K562 (cell line): ENCODE measurements at regions not wholly inside any gene's neighbourhood (a gene's known extent, or its start where the extent isn't known, plus 50 kb on each side); places are given as distances from the start of the nearest gene placed in this dataset.

Source experiments
- ATF1 ChIP-seq, 2 experiments: fragments of 450-650 bp in 1 of 2; IDR thresholded peaks; 2 replicates each; pipeline ENCODE4 v1.6.1; 2016; ENCODE audit warnings: missing compliant biosample characterization in 1 of 2, missing genetic modification characterization in 1 of 2
- BRCA1 ChIP-seq, 2 experiments: fragments of 450-650 bp in 1 of 2; sonication (generic) in 1 of 2; formaldehyde crosslinking in 1 of 2; IDR thresholded peaks; 2 replicates each; pipeline versions ENCODE4 v1.5.0 to v1.6.1; 2017 to 2020; ENCODE audit warnings: mild to moderate bottlenecking in 1 of 2, missing genetic modification reagents in 1 of 2
- C11orf30 ChIP-seq: fragments of 450-650 bp; IDR thresholded peaks from 2 replicates; pipeline ENCODE4 v1.6.1; 2016; ENCODE audit warnings: low read depth, mild to moderate bottlenecking
- ETS1 ChIP-seq: conservative IDR thresholded peaks from 2 replicates; pipeline ENCODE4 v1.6.1; 2011; ENCODE audit warnings: low read depth, mild to moderate bottlenecking, low read length; ENCODE audit not compliant: control insufficient read depth
- FOSL1 ChIP-seq: fragments of 200-800 bp; sonication (Bioruptor generic); conservative IDR thresholded peaks from 2 replicates; pipeline ENCODE4 v1.6.1; 2016; ENCODE audit warnings: missing genetic modification characterization, missing compliant biosample characterization
- ILF3 ChIP-seq: fragments of 450-650 bp; IDR thresholded peaks from 2 replicates; pipeline ENCODE4 v1.6.1; 2018; ENCODE audit warnings: antibody characterized with exemption, mild to moderate bottlenecking, moderate library complexity, borderline replicate concordance
- MLX ChIP-seq, 2 experiments: fragments of 450-650 bp in 1 of 2; sonication (generic) in 1 of 2; formaldehyde crosslinking; conservative IDR thresholded peaks; 2 replicates each; pipeline versions ENCODE4 v1.4.0 to v1.8.1; 2020 to 2022; ENCODE audit warnings: mild to moderate bottlenecking in 1 of 2, missing genetic modification reagents in 1 of 2
- NCOR1 ChIP-seq: fragments of 450-650 bp; IDR thresholded peaks from 2 replicates; pipeline ENCODE4 v1.6.1; 2016; ENCODE audit warnings: mild to moderate bottlenecking, moderate library complexity
- PKNOX1 ChIP-seq: fragments of 450-650 bp; IDR thresholded peaks from 2 replicates; pipeline ENCODE4 v1.6.1; 2016
- SOX6 ChIP-seq: fragments of 450-650 bp; IDR thresholded peaks from 2 replicates; pipeline ENCODE4 v1.6.1; 2014; ENCODE audit warnings: mild to moderate bottlenecking
- TAF9B ChIP-seq: fragments of 450-650 bp; IDR thresholded peaks from 2 replicates; pipeline ENCODE4 v1.6.1; 2018; ENCODE audit warnings: mild to moderate bottlenecking; ENCODE audit not compliant: partially characterized antibody
- TBL1XR1 ChIP-seq, 2 experiments: IDR thresholded peaks; 2 replicates each; pipeline ENCODE4 v1.6.1; 2012; ENCODE audit warnings: improper control_type of control experiment in 2 of 2, low read length in 2 of 2, mild to moderate bottlenecking in 1 of 2
- TEAD1 ChIP-seq, 2 experiments: fragments of 450-650 bp in 1 of 2; sonication (generic) in 1 of 2; formaldehyde crosslinking; IDR thresholded peaks; 2 replicates each; pipeline versions ENCODE4 v1.4.0 to v1.8.0; 2020 to 2022; ENCODE audit warnings: mild to moderate bottlenecking in 2 of 2, missing genetic modification reagents in 1 of 2
- TEAD4 ChIP-seq, 2 experiments: sonication (generic) in 1 of 2; formaldehyde crosslinking in 1 of 2; IDR thresholded peaks; 2 replicates each; pipeline versions ENCODE4 v1.6.1 to v1.8.0; 2012 to 2022; ENCODE audit warnings: borderline replicate concordance in 1 of 2, inconsistent platforms in 1 of 2, low read length in 1 of 2, mild to moderate bottlenecking in 1 of 2, missing genetic modification reagents in 1 of 2
- TFAM ChIP-seq: fragments of 250-450 bp; sonication (Bioruptor Pico); conservative IDR thresholded peaks from 2 replicates; pipeline ENCODE4 v1.5.0; 2021; ENCODE audit warnings: mild to moderate bottlenecking, moderate library complexity
- ZC3H4 ChIP-seq: sonication (generic); formaldehyde crosslinking; IDR thresholded peaks from 2 replicates; pipeline ENCODE4 v1.9.0; 2021; ENCODE audit warnings: missing genetic modification reagents, borderline replicate concordance
- ZNF274 ChIP-seq: IDR thresholded peaks from 2 replicates; pipeline ENCODE4 v1.6.1; 2011; ENCODE audit warnings: low read depth, mild to moderate bottlenecking, low read length, moderate library complexity, borderline replicate concordance
- ZNF444 ChIP-seq: fragments of 250-450 bp; sonication (Bioruptor Pico); IDR thresholded peaks from 2 replicates; pipeline ENCODE4 v1.4.0; 2020; ENCODE audit warnings: mild to moderate bottlenecking, moderate library complexity
- ZNF586 ChIP-seq: fragments of 450-650 bp; formaldehyde crosslinking; conservative IDR thresholded peaks from 2 replicates; pipeline ENCODE4 v1.4.0; 2020; ENCODE audit warnings: mild to moderate bottlenecking, moderate library complexity

DNA sequence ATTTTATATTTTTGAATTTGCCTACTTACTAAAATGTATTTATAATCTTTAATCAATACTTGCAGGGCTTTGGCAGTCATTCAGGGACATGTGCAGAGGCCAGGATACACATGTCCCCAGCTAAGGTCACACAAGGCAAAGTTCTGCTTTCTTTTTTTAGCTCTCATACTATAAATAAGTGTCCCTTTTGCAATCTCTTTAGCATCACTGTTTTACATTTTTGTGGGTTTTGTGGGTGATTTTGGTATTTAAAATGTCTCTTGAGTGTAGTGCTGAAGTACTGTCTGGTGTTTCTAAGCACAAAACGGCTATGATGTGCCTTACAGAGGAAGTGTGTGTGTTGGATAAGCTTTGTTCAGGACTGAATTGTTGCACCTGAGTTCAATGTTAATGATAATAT lies 309.0 kb upstream of the GULP1 start (continued):
- TF ChIP-seq MLX (CRISPR knock-in tag; conservative IDR thresholded peaks at IDR 0.05) = no peak
- TF ChIP-seq ZNF274 = no peak
- TF ChIP-seq BRCA1 (IDR thresholded peaks at IDR 0.05) = no peak
- no peak for TF ChIP-seq BRCA1 (CRISPR knock-in tag; IDR thresholded peaks at IDR 0.05)
- TF ChIP-seq ATF1 (CRISPR knock-in tag; IDR thresholded peaks at IDR 0.05) = no peak
- no peak for TF ChIP-seq ATF1 (tag; IDR thresholded peaks at IDR 0.05)
- TF ChIP-seq ETS1 = no peak
- TF ChIP-seq SOX6 = no peak
- TF ChIP-seq ZC3H4 = no peak
- peak; percentile 41; the same call in 1 of the 2 replicates for TF ChIP-seq TEAD4 (IDR thresholded peaks at IDR 0.05; ENCODE audit: low read length)
- TF ChIP-seq TEAD4 (CRISPR knock-in tag; IDR thresholded peaks at IDR 0.05; ENCODE audit: borderline replicate concordance) = no peak
- TF ChIP-seq ZNF586 (CRISPR knock-in tag) = no peak
- no peak for TF ChIP-seq TFAM (CRISPR knock-in tag)
- TF ChIP-seq TAF9B = no peak
- peak in 1 of 2 experiments; percentile 66; a peak in 2 of 4 replicates for TF ChIP-seq TEAD1 (CRISPR knock-in tag; IDR thresholded peaks at IDR 0.05)
- TF ChIP-seq PKNOX1 = no peak
- peak; percentile 48 for TF ChIP-seq NCOR1
- no peak for TF ChIP-seq FOSL1 (tag)
- TF ChIP-seq TBL1XR1 (IDR thresholded peaks at IDR 0.05; ENCODE audit: low read length in 2 of 2) = peak in 1 of 2 experiments; percentile 21; a peak in 1 of 4 replicates
- no peak for TF ChIP-seq ILF3
- TF ChIP-seq C11orf30 = no peak
- no peak for TF ChIP-seq ZNF444 (CRISPR knock-in tag)
- TF ChIP-seq, all 486 proteins: peak for 6
